Right forelimb (tissue), 1 donor: ENCODE measurements at regions not wholly inside any gene's neighbourhood (a gene's known extent, or its start where the extent isn't known, plus 50 kb on each side); places are given as distances from the start of the nearest gene placed in this dataset.
"Not testable (repeated sequence)": the region's sequence is repeated elsewhere in the genome, so short reads cannot be mapped to it uniquely, and the experiment has no call there.

Experiments used
- DNase-seq: peaks from one replicate; pipeline ENCODE4 v3.0.0-alpha.2; 2018

DNA sequence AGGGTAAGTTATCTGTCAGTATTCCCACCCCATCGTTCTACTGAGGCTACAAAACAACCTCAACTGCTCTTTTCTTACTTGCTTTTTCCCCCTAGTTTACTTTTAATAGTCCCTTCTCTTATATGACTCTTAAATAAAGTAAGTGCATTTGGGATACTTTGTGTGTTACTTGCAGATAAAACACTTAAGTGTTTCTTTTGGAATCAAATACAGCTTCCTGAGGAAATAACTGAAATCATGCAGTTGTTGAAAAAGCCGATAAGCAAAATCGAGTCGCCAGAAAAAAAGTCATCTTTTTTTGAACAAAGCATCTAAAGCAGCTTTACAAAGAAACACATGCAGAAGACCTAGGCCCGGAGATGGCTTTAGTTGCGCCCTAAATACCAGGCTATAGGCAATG lies 53.5 kb upstream of the EPB41L4A start:
- no peak for DNase-seq

DNA sequence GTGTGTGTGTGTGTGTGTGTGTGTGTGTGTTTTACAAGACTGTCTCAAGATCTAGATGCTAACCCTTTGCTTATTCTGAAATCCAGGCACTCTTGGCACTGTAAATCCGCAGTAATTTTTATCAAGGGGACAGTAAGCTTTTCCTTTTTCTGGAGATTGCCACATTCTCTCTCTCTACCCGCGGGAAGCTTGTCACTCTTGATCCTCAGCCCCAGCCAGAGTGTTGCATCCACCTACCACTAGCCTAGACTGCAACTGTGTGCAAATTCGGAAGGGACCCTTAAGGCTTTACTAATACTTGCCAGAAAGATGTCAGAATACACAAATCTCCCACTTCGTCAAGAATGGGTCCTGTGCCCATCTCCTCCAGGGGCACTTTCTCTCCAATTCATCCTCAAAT lies 54.9 kb upstream of the EPB41L4A start:
- no peak for DNase-seq

DNA sequence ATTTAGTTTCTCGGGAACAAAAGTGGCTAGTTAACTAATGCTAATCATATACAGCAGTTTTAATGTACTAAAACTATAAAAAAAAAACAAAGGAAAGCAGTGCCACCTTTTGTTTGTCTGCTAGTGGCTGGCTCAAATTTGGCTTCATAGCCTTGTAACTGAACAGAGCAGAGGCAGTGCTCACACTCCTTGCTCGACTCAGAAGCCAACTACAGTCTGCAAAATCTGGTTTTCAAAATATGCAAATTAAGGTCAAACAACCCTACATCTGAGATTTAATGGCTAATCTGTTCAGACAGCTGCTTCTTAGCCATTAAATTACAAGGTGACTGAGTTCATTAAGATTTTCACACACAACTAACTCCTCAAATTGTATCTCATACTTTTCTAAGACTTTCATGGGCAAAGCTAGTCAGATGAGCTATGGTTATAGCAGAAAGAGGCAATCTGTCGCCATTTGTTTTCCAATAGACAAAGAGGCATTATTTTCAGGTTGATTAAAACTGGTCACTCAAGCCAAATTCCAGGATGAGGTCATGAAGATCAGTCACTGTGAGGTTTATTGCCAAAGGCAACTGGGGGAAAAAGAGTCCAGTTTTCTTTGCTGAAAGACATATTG lies 56.8 kb upstream of the EPB41L4A start:
- no peak for DNase-seq

DNA sequence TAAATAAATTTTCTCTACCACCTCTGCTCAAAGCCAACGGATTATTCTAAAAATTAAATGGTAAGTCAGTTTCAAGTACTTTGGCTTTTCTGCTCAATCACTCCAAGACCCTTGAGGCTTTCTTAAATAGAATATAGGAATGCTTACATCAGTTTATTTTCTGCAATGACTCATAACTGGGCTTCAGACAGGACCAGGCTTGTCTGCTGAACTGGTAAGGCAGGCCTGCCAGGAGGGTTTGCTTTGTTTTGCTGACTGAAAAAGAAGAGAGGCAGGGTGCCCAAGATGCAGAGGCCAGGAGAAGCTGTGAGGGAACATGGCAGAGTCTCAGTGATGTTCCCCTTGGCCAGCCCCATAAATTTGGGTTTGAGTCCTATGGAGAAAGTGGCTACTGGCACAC lies 60.3 kb upstream of the EPB41L4A start:
- DNase-seq: no peak

DNA sequence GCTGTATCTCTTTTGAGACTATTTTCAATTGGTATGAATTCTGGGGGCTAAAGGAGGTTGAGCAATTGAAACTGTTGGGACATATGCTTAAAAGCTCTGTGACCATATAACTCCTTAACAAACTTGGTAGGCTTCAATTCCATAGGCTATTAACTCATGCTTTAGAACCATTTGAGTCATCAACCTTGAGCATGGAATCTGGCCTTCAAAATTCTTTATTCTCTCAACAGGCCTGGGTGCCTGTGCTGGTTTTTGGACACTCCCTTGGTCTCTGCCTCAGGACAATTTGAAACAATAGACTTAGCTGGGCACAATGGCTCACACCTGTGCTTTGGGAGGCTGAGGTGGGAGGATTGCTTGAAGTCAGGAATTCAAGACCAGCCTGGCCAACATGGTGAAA lies 61.4 kb upstream of the EPB41L4A start:
- no peak for DNase-seq

DNA sequence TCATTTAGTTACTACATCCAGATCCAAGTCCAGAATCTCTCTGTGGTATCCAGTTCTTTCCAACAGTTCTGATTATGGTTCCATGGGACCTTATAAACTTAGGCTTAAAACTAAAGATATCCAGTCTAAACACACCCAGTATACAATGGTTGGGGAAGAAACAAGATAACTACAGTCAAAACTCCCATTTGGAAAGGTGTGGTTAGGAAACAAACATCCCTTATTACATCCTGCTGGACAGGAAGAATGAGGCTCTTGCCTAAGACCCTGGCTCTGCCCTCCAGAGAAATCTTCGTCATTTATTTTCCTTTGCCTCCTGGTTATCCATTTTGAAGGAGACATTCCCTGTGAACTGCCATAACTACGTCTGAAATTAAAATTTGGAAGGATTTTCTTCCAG lies 64.6 kb upstream of the EPB41L4A start:
- no peak for DNase-seq

DNA sequence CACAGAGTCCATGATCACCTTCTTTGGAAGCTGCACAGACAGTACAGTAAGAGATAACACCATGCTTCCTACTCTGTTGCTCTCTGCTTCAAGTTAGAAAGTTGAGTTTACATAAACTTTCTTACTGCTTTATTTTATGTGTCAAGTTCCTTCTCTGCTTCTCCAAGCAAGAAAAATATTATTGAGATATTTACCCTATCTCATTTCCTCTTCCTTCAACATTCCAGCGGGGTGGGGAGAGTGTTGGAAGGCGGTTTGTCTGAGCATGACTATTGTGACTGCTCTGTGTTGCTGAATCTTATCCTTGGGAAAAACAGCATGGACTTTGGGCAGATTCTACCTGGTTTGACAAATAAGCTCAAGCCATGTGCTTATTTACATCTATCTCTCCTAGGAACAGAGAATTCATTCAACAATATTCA lies 66.9 kb upstream of the EPB41L4A start:
- no peak for DNase-seq

DNA sequence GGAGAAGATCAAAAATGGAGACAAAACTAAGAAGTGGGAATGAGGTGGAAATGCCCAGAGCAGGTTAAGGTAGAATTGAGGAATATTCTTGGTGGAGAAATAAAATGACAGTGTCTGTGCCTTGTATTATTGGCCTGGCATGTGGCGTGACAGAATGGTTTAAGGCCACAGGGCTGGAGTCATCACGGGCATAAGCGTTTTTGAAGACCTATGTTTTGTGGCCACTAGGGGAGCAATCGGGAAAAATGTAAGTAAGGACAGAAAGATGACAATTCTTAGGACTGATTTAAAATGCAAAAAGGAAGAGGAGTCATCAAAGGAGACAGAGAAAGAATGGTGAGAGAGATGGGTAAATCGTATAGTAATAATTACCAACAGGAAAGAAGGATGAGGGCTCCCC lies 72.2 kb upstream of the EPB41L4A start:
- no peak for DNase-seq

DNA sequence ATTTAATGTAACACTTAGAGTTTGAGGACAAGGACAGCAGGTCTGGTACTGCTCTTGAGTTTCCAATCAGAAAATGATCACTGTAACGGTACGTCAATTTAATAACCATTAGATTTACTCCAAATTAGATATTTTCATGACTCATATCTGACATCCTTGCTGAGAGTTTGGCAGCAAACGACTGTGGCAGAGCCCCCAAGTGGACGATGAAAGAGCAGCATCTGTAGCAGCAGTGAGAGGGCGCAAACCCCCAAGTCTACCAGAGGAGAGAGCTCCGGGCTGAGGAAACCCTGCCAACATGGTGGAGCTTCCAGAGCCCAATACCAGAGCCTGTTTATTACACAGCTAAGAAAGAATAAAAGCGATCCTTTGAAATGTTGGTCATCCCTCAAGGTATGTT lies 73.2 kb upstream of the EPB41L4A start:
- peak; percentile 48 for DNase-seq

DNA sequence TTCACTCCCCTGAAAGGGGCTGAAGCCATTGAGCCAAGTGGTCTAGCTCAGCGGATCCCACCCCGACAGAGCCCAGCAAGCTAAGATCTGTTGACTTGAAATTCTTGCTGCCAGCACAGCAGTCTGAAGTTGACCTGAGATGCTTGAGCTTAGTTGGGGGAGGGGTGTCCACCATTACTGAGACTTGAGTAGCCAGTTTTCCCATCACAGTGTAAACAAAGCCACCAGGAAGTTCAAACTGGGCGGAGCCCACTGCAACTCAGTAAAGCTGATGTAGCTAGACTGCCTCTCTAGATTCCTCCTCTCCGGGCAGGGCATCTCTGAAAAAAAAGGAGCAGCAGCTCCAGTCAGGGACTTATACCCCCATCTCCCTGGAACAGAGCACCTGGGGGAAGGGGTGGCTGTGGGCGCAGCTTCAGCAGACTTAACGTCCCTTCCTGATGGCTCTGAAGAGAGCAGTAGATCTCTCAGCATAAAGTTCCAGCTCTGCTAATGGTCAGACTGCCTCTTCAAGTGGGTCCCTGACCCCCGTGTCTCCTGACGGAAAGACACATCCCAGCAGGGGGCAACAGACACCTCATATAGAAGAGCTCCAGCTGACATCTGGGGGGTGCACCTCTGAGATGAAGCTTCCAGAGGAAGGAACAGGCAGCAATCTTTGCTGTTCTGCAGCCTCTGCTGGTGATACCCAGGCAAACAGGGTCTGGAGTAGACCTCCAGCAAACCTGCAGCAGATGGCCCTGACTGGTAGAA lies 84.8 kb upstream of the EPB41L4A start:
- not testable (repeated sequence) for DNase-seq

DNA sequence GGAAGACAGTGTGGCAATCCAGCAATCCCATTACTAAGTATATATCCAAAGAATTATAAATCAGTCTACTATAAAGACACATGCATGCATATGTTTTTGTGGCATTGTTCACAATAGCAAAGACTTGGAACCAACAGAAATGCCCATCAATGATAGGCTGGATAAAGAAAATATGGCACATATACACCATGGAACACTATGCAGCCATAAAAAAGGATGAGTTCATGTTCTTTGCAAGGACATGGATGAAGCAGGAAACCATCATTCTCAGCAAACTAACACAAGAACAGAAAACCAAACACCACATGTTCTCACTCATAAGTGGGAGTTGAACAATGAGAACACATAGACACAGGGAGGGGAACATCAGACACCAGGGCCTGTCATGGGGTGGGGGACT lies 90.0 kb upstream of the EPB41L4A start:
- DNase-seq: not testable (repeated sequence)

DNA sequence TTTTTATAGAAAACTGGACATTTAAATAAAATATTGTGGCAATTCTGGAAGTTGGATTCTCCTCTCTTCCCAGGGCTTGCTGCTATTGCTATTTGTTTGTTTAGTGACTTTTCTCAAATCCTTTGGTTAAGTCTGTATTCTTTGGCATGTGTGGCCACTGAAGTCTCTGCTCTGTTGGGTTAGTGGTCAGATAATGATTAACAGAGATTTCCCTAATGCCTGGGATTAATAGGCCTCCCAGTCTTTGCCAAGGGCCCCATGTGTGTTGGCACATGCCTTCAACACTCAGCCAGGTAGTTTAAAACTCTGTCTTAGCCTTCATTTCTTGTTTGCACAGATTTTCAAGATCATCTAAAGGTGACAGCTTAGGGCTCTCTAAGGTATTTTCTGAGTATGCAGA lies 92.8 kb upstream of the EPB41L4A start:
- DNase-seq: no peak

DNA sequence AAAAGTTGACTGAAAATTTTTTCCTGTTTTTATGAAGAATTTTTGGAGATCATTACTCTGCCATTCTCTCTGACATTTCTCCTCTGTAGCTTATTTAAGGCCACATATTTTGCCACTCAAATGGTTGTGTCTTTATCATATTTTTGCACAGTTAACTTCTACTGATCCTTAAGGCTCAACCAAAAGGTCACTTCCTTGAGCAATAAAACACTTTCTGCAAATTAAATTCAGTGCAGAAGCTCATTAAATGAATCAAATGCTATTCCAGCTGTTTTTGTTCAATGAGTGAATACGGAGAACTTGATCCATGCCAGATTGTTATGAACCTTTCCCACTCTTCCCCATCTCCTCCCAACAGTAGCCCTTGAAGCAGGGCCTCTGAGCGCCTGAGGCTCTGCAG lies 93.8 kb upstream of the EPB41L4A start:
- DNase-seq: no peak

DNA sequence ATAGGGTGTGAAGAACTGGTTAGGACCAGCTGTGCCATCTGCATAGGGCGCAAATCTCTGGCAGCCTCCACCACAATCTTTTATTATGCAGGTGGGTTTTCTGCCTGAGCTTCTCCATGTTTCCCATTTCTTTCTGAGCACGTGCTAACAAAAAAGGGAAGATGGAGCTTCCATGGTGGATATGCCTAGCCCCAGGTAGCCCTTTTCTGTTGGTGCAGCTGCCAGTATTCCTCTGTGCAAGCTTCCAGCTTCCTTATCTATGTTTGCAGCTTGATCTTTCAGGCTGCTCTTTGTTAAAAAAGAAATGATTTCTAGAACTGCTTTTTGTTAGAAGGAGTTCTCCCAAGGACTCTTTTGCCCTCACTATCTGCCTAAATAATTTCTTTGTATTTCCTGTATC lies 95.0 kb upstream of the EPB41L4A start:
- no peak for DNase-seq

DNA sequence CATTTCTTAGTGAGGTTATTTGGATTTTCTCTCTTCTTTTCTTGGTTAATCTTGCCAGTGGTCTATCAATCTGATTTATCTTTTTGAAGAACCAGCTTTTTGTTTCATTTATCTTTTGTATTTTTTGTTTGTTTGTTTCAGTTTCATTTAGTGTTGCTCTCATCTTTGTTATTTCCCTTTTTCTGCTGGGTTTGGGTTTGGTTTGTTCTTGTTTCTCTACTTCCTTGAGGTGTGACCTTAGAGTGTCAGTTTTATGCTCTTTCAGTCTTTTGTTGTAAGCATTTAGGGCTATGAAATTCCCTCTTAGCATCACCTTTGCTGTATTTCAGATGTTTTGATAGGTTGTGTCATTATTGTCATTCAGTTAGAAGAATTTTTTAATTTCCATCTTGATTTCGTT lies 101.4 kb upstream of the EPB41L4A start:
- not testable (repeated sequence) for DNase-seq

DNA sequence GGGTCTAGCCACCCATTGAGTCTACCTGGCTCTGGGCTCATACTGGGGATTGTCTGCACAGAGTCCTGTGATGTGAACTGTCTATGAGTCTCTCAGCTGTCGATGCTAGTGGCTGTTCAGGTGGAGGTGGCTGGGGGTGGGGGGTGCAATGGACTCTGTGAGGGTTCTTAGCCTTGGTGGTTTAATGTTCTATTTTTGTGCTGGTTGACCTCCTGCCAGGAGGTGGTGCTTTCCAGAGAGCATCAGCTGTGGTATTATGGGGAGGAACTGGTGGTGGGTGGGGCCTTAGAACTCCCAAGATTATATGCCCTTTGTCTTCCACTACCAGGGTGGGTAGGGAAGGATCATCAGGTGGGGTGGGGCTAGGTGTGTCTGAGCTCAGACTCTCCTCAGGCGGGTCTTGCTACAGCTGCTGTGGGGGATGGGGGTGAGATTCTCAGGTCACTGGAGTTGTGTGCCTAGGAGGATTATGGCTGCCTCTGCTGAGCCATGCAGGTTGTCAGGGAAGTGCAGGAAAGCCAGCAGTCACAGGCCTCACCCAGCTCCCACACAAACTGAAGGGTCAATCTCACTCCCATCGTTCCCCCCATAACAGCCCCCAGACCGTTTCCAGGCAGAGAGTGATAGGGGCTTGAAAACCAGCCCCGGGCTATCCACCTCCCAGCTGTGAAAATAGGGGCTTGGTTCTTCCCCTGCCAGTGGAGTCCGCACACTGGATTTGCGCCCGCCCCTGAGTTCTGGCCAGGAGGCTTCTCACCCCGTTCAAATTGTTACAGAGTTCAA lies 104.0 kb upstream of the EPB41L4A start:
- not testable (repeated sequence) for DNase-seq

DNA sequence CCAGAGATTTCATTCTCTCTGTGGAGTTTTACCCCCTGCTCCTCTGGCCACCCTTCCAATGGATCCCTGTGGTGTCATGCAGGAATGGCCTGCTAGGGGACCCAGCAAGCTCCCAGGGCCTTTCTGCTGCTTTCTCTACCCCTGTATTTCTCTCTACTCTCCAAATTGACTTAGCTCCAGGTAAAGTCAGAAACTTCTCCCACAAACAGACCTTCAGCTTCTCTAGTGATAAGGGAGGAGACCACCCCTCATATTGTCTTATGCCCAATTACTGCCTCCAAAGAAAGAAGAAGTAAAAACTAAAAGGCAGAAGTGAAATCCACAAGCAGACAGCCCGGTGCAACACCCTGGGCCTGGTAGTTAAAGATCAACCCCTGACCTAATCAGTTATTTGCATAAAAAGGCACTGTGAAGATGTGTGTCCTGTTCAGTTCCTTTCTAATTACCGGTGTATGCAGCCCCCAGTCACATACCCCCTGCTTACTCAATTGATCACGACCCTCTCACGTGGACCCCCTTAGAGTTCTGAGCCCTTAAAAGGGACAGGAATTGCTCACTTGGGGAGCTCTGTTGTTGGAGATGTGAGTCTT lies 104.7 kb upstream of the EPB41L4A start:
- not testable (repeated sequence) for DNase-seq

DNA sequence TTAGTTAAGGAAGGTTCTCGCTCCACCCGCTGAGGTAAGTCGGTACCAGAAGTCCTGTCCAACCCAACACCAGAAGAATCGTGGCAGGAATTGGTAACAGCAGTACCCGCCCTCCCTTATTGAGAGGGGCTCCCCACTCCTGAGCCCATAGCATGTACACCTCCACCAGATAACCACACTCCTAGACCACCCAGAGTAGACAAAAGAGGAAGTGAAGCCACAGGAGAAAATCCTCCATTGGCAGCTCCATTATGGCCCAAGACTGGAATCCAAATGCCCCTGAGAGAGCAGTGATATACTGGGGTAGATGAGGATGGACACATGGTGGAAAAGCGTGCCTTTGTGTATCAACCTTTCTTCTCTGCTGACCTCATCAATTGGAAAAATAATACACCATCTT lies 106.1 kb upstream of the EPB41L4A start:
- DNase-seq: no peak

DNA sequence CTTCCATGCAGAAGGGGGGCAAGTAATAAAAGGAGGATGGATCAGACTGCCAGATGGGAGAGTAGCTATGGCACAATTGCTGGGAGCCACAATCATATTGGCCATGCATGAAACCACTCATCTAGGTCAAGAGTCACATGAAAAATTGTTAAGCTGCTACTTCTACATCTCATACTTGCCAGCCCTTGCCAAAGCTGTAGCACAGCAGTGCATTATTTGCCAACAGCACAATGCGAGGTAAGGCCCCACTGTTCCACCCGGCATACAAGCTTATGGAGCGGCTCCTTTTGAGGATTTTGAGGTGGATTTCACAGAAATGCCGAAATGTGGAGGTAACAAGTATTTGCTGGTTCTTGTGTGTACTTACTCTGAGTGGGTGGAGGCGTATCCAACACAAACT lies 109.9 kb upstream of the EPB41L4A start:
- no peak for DNase-seq

DNA sequence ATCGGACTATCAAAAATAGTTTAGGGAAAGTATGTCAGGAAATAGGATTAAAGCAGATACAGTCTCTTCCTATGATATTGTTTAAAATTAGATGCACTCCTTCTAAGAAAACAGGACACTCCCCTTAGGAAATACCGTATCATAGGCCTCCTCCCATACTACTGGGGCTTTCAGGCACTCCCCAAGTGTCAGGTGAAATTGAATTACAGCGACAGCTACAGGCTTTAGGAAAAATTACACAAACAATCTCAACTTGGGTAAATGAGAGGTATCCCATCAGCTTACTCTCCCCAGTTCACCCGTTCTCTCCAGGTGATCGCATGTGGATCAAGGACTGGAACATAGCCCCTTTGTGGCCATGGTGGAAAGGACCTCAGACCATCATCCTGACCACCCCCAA lies 110.4 kb upstream of the EPB41L4A start:
- DNase-seq: no peak

DNA sequence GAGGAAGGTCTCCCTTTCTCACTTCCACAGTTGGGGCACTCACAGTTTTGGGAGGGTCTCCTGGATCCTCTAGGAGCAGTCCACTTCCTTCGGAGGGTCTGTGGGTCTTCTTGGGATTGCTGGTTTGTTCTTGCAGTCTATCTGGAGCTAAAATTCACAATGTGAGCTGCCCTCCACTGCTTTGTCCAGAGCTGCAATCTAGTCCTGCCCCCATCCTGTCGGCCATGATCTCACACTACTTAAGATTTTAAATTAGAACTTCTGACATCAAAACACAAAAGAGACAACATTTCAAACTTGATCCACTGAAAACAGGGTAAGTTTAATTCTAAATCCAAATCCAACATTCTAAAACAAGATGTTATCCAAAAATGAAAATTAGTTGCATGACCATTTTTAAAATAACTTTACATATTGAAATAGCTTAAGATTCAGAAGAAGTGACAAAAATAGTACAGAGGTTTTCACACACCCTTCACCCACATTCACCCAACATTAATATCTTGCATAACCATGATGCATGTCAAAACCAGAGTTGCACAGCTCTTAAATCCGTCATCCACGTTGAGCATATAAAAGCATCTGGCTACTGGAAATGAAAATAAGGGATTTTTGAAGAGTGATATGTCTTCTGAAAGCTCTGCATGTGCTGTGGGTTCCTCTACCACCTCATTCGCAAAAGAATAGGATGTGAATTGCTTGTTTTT lies 113.7 kb upstream of the EPB41L4A start:
- no peak for DNase-seq

DNA sequence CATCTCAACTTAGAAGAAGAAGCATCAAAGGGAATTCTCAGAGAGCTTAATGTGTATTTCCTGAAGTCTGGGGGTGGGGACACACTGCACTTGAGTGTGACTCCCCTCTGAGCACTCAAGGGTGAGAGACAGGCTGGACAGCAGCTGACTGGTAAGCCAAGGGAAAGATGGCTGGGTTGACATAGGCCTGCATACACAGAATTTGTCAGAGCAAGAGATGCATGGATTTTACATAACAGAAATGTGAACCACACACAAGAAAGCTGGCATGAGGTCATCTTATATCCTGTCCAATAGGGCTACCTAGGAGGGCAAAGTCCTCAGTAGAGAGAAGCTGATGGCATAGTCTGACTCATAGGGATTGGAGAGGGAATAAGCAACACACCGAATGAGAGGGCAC lies 114.3 kb upstream of the EPB41L4A start:
- DNase-seq: no peak

DNA sequence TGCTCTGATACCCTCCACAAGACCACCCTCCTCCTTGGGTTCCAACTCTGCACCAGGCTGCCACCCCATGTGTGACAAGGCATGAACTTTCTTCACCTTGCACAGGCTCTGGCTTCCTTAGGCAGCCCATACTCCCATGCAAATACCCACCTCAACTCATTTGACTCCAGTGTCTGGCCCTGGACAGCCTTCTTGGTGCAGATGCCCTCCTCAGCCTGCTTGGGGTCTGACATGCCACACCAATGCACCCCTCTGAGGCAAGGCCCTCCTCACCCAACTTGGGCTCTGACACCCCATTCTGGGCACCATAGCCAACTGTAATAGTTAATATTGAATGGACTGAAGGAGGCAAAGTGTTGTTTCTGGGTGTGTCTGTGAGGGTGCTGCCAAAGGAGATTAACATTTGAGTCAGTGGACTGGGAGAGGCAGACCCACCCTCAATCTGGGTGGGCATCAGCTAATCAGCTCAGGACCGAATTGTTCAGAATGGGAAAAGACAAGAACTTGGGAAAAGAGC lies 115.0 kb upstream of the EPB41L4A start:
- no peak for DNase-seq
